Peyer's patch (tissue), 4 donors: ENCODE measurements at regions not wholly inside any gene's neighbourhood (a gene's known extent, or its start where the extent isn't known, plus 50 kb on each side); places are given as distances from the start of the nearest gene placed in this dataset.

Source experiments
- CTCF ChIP-seq, 6 experiments: fragments of 450-650 bp in 4 of 6; fragments of 200-600 bp in 2 of 6; sonication (generic) in 1 of 6; IDR thresholded peaks; one replicate each; pipeline ENCODE4 v1.5.1; 2017 to 2019; ENCODE audit warnings: antibody characterized with exemption in 6 of 6, mild to moderate bottlenecking in 3 of 6, moderate library complexity in 1 of 6
- POLR2A ChIP-seq, 2 donors: fragments of 450-650 bp; IDR thresholded peaks; one replicate each; pipeline ENCODE4 v1.5.1; 2017; ENCODE audit warnings: antibody characterized with exemption in 2 of 2, mild to moderate bottlenecking in 2 of 2, moderate library complexity in 2 of 2

GRCh38 chrX:51804741-51805140 lies 61.5 kb downstream of the GSPT2 start:
- TF ChIP-seq CTCF (IDR thresholded peaks at IDR 0.05) (no peak), POLR2A (IDR thresholded peaks at IDR 0.05) (no peak)
